Brain microvascular endothelial cell (primary cell): ENCODE measurements at regions not wholly inside any gene's neighbourhood (a gene's known extent, or its start where the extent isn't known, plus 50 kb on each side); places are given as distances from the start of the nearest gene placed in this dataset.

Source experiments
- DNase-seq: peaks from one replicate; pipeline ENCODE4 v3.0.0-alpha.2; 2020
- H3K27ac ChIP-seq: fragments of 250-450 bp; sonication (Bioruptor Pico); 2 replicates; pipeline ENCODE4 v1.5.1; 2020; ENCODE audit warnings: mild to moderate bottlenecking, moderate library complexity
- H3K27me3 ChIP-seq: fragments of 250-450 bp; sonication (Bioruptor Pico); replicated peaks from 2 replicates; pipeline ENCODE4 v1.5.1; 2020; ENCODE audit warnings: mild to moderate bottlenecking
- H3K36me3 ChIP-seq: fragments of 250-450 bp; sonication (Bioruptor Pico); replicated peaks from 2 replicates; pipeline ENCODE4 v1.5.1; 2020; ENCODE audit warnings: mild to moderate bottlenecking
- H3K4me3 ChIP-seq: 2 replicates; pipeline ENCODE4 v1.5.1; 2011; ENCODE audit warnings: low read depth, mild to moderate bottlenecking, control low read depth, low read length, moderate library complexity
- CTCF ChIP-seq: IDR thresholded peaks from 2 replicates; pipeline ENCODE4 v1.5.1; 2011; ENCODE audit warnings: low read depth, mild to moderate bottlenecking, moderate library complexity, low read length, control low read depth, inconsistent platforms; ENCODE audit errors: missing control alignments
- in situ Hi-C: cut with HindIII; loops from 2 replicates; pipeline ENCODE4 v1.10.0; 2017; ENCODE audit warnings: low sequenced_read_pairs, low pct_ligation_motif_present

GRCh38 chr19:30252214-30252613 is 120.0 kb upstream of the ZNF536 start:
- H3K36me3 ChIP-seq: no peaks in the 10 kb centered on the region
- no peak overlapping the region for H3K27ac ChIP-seq
- no peaks in the 10 kb centered on the region for H3K27me3 ChIP-seq
- in situ Hi-C loops: no loop called here
- TF ChIP-seq CTCF: no peak
- H3K4me3 ChIP-seq: no peak overlapping the region
- DNase-seq: no peak

- Histone ChIP-seq H3K27ac (no peak overlapping the region), H3K4me3 (no peak overlapping the region), H3K27me3 (no peaks in the 10 kb centered on the region), H3K36me3 (no peaks in the 10 kb centered on the region)
- in situ Hi-C loops: no loop called here
- no peak for TF ChIP-seq CTCF
- DNase-seq: no peak
These were observed 118.6 kb upstream of the ZNF536 start for GRCh38 chr19:30253581-30253996.

- no peaks in the 10 kb centered on the region for H3K36me3 ChIP-seq
- no peak for DNase-seq
- H3K27me3 ChIP-seq: no peaks in the 10 kb centered on the region
- no peak overlapping the region for H3K27ac ChIP-seq
- no peak overlapping the region for H3K4me3 ChIP-seq
- in situ Hi-C loops: no loop called here
- TF ChIP-seq CTCF: no peak
These were observed 118.0 kb upstream of the ZNF536 start for GRCh38 chr19:30254158-30254557.

- no peaks in the 10 kb centered on the region for H3K27me3 ChIP-seq
- no peak for TF ChIP-seq CTCF
- H3K27ac ChIP-seq: no peak overlapping the region
- H3K4me3 ChIP-seq: no peak overlapping the region
- in situ Hi-C loops: no loop called here
- no peaks in the 10 kb centered on the region for H3K36me3 ChIP-seq
- DNase-seq: no peak
These were observed 117.4 kb upstream of the ZNF536 start for GRCh38 chr19:30254789-30255188.

- no peak overlapping the region for H3K4me3 ChIP-seq
- no peaks in the 10 kb centered on the region for H3K27me3 ChIP-seq
- in situ Hi-C loops: no loop called here
- no peak for DNase-seq
- no peaks in the 10 kb centered on the region for H3K36me3 ChIP-seq
- H3K27ac ChIP-seq: no peak overlapping the region
- no peak for TF ChIP-seq CTCF
These were observed 116.2 kb upstream of the ZNF536 start for GRCh38 chr19:30255791-30256495.

GRCh38 chr19:30256496-30256850 is 115.7 kb upstream of the ZNF536 start:
- Histone ChIP-seq H3K27ac (no peak overlapping the region), H3K36me3 (no peaks in the 10 kb centered on the region), H3K27me3 (no peaks in the 10 kb centered on the region), H3K4me3 (no peak overlapping the region)
- DNase-seq: no peak
- TF ChIP-seq CTCF: no peak
- in situ Hi-C loops: no loop called here
